GM18907 (cell line): ENCODE measurements at regions not wholly inside any gene's neighbourhood (a gene's known extent, or its start where the extent isn't known, plus 50 kb on each side); places are given as distances from the start of the nearest gene placed in this dataset.

ENCODE experiments used
- ATAC-seq: cut with Tn5 transposase; IDR thresholded peaks from one replicate; pipeline ENCODE4 v1.9.1; 2021; ENCODE audit warnings: mild to moderate bottlenecking, moderate library complexity; ENCODE audit not compliant: unreplicated experiment

DNA sequence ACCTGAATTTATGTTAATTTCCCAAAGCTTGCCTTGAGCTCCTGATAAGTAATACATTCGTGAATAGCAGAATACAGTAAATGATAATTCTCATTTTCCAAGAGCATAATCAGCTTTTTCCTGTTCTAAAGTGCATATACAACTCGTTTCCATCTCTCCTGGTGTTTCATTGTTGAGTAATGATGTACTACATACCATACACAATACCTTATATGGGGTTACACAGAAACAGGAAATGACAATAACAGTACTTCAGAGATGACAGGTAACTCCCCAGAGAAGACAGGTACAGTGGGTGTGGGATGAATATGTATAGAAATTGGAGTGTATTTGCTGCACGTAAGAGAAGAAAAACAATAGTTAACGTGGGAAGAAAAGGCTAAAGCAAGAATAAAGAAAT lies 287.1 kb downstream of the TENT4A start:
- peak; percentile 43 for ATAC-seq

DNA sequence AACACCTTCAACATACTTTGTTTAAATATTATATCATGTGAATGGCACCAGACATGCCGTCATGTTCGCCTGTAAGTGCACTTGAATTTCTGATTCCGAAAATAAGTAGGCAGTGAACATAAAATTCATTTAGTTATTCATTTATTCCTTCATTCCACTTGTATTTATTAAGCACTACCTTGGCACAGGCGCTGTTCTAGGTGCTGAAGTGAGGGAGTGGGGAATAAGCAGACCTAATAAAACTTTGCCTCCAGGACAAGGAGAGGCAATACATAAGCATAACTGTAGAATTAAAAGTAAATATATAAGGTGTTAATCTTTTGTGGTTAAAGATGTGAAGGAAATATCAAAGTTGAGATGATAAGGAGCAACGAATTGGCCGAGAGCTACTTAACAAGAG lies 297.4 kb downstream of the TENT4A start:
- no peak for ATAC-seq

DNA sequence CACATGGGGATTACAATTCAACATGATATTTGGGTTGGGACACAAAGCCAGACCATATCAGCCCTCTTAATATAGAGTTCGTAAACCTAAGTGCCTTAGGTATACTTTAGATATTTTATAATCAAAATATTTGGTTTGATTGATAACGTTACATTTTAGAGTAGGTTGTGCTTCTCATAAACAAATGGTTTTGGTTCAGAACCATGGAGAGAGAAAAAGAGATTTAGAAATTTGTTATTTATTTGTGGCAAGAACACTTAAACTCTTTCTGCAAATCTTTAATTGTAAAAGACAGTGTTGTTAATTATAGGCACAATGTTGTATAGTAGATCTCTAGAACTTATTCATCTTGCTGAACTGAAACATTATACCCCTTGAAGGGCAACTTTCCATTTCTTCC lies 298.8 kb downstream of the TENT4A start:
- ATAC-seq, result no peak

DNA sequence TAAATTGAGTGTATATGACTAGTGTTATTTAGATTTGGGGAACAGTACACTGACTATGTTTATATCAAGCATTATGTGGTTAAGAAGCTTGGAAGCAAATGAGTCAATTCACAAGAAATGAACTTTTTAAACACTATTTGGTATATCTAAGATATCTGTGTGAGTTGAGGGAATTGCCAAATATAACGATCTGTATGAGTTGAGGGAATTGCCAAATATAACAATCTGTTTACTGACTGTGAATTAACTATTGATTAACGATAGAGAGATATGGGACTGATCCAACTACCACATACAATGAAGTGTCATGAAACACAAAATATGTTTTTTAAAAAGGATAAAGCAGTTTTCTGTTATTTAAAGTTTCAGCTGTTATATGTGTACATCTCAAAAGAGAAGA lies 301.4 kb downstream of the TENT4A start:
- no peak for ATAC-seq

DNA sequence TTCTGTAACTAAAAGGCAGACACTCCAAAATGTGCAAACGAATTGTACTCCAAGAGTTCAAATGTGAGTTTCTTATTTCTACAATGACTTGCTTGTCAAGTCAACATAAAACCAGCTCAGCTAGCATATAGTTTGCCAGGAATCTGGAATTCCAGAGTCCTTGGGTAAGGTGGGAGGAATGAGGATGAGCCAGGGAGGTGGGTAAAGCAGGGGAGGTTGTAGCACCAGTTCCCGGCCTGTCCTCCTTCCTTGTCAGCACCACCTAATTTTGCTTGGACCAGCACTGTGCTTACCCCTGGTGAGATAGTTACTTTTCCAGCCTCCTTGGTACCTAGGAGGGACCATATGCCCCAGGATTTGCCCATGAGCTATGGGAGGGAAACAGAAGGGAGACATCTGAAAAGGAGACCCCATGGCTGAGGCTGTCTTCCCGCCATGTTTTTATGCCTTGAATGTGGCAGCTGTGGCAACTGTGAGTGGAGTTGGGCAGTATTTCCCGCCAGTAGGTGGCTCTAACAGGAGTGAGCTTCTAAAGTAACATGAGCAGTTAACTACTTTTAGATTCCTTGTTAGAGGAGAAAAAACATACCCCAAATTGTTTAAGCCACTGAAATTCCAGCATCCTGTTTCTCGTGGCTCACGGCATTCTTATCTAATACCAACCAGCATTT lies 302.5 kb downstream of the TENT4A start:
- ATAC-seq, result no peak

DNA sequence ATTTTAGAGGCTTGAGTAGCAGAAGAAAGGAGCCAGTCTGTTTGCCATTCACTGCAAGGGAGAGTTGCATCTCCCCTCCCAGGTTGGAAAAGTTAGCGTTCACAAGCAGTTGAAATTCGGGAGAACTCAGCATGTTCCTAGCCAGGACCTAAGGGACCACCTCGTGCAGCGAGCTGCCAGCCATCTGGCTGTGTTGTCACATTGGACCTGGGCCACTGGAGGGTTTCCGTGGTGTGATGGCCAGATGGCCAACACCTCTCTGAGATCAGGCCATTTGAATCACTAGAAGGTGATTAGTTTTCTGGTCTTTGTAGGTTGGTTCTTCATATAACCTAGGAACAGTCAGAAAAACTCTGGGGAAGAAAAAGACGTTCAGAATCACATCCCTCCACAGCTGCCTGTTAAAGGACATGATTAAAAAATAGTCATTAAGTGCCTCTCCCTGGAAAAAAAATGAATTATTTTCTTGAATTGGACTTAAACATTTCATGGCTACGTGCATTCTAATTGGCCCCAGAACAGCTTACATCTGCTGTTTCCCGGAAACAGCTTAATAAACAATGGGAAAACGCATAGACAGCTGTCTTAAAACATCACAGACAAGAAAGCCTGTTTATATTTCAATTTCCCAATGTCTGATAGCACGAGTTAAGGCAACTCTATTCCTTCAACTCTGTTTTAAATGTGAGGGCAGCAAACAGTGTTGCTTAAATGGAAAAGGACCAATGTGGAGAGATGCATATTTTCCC lies 303.9 kb downstream of the TENT4A start:
- ATAC-seq, result no peak

DNA sequence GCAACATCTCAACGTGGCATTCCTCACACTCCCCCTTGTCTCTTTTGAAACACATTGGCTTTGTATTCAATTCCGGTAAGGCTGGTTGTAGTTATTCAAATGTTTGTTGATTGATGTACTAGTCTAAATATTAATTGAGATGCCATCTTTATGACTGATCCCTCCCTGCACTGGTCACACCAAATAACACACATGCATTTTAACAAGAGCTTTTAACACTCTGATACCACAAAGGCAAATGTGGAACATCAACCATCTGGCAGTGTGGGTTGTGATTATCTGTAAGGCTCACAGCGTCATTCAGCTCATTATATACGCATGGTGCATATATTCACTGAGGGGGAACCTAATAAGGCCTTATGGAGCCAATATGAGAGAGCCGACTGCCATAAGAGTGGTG lies 305.0 kb downstream of the TENT4A start:
- no peak for ATAC-seq

DNA sequence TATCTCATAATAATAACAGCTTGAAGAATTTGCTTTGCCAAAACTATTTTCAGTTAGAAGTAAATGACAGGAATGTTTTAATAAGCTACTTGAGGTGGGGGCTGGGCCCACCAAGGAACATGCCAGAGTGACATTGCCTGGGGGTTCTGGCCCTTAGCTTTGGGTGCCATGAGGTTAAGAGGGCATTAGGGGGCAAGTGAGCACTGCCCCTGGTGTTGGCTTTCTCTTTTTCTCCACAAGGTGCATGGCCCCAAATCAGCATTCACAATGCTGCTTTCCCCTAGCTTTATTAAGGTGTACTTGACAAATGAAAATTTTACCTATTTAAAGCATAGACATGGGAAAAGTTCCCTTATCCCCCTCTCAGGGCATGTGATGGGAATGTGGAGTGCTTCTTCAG lies 305.4 kb downstream of the TENT4A start:
- no peak for ATAC-seq

DNA sequence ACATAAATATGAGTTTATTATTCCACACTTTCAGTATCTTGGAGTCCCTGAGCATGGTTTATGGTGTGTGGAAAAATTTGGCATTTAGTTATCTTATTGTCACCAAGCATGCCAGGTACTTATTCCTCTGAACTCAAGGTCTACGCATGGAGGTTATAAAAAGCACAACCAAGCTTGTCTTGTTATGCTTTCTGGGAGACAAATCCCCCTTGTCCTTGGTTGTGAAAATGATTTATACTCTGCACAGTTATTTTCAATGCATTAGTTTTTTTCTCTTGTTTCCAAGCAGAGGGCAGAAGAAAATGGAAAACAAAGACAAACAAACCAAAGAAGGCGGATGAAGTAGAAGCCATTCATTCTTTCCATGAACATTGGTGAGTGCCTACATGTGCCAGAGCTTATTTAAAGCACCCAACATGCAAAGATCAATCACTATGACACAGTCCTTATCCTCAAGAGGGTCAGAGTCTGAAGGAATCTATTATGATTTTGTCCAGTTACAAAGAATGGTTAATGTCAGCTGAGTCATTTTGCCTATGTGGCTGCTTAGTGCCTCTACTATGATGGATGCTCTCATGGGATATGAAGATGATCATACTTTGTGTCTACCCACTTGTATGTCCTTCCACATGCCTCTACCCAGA lies 323.1 kb downstream of the TENT4A start:
- ATAC-seq, result no peak

DNA sequence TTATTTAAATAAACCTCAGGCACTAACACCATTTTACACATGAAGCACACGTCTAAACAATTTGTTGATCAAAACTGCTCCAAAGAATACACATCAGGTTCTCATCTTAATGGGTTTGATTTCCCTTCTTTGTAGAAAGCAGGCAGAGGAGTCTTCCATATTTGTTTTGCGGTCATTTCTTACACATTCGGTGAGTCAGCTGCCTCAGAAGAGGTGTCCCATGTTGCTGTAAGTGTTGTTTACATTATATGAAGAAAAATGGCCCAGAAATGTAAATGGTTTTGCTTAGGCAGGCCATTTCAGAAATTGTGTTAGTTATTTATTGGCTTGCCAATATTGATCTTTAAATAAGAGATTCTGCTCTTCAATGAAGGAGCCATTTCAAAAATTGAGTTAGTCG lies 325.8 kb downstream of the TENT4A start:
- no peak for ATAC-seq

DNA sequence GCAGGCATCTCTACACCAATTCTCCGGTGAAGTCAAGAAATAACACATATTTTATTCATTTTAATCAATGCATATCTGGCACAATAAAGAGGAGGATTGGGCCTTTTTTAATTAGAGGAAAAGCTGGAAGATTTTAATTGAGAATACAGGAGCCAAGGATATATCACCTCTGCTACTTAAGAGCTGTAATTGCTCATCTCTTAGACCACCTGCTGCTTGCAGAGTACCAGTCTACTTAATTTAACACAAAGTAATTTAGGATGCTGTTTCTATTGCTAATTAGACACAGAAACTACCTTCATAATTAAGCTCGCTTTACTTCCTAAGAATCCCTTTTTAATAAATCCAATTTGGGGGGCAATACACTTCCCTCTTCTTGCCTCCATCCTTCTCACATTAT lies 326.9 kb downstream of the TENT4A start:
- ATAC-seq, result no peak

DNA sequence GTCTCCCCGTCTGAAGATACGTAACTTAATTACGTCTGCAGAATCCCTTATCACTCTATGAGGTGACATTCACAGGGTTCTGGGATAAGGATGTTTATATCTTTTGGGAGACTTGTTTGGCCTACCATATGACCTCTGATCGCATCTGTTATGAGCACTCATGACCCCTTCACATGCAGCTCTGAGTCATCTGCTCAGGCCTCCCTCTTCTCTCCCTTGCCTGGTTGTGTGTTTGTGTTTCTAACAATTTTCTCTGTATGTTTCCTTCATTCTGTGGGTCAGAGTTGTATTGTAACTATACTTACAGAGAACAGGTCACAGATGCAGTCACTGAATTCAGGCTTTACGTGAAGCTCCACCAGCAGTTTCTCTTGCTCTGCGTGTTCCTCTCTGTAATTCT lies 330.6 kb downstream of the TENT4A start:
- no peak for ATAC-seq

DNA sequence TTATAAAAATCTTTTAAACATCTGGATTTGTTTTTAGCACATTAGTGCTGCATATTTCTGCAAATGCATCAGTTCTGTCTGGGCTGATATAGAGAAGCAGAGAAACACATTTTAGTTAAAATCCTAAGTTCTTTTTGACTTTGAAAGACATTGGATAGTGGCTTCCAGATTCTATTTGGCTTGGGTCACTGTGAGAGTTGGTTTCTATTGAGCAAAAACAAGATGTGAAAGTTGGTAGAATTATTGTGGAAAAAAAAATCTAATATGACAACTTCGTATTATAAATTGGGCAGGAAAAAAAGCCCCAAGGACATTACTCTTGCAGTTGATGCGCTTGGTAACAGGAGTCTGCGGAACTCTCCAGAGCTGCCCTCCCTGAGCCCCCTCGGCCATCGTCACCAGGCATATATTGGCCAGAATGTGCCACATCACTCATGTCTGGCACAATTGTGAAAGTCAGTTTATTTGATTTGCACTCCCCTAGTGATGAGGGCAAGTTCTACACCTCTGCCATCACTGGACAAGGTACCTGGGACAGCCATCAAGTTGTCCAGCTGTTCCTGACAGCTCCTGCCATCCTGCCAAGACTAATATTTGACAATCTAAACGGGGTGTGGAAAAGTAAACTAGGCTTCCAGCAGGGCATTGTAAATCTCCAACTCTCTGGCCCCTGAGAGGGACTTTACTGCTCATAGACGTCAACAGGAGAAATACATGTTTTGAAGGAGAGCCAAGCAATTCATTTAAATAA lies 334.5 kb downstream of the TENT4A start:
- ATAC-seq, result no peak

DNA sequence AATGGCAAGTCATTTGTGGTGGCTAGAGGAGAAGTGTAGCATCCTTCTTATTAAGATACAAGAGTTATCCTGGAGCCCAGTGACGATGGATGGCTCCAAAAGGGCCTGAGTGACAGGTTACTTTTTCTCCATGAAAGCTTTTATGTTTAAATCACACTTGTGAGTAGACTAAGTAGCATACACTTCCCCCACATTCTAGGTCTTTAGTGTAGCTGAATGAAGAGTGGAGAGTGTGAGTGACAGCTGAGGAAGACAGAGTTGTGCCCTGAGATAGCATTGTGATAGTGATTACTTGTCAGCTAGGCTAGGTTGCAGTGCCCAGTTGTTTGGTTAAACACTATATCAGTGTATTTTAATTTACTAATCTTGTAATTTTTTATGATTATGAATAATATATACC lies 337.8 kb downstream of the TENT4A start:
- ATAC-seq, result no peak

DNA sequence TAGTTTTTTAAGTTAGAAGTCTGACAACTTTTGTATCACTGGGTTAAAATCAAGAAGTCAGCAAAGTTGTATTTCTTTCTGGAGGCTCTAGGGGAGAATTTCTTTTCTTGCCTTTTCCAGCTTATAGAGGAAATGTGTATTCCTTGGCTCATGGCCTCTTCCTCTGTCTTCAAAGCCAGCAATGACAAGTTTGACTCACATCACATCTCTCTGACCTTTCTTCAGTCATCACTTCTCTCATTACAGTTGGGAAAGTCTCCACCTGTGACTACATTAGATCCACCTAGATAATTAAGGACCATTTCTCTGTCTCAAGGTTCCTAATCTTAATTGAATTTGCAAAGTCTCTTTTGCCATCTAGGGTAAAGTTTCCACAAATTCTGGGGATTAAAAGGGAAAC lies 339.9 kb downstream of the TENT4A start:
- ATAC-seq, result no peak

DNA sequence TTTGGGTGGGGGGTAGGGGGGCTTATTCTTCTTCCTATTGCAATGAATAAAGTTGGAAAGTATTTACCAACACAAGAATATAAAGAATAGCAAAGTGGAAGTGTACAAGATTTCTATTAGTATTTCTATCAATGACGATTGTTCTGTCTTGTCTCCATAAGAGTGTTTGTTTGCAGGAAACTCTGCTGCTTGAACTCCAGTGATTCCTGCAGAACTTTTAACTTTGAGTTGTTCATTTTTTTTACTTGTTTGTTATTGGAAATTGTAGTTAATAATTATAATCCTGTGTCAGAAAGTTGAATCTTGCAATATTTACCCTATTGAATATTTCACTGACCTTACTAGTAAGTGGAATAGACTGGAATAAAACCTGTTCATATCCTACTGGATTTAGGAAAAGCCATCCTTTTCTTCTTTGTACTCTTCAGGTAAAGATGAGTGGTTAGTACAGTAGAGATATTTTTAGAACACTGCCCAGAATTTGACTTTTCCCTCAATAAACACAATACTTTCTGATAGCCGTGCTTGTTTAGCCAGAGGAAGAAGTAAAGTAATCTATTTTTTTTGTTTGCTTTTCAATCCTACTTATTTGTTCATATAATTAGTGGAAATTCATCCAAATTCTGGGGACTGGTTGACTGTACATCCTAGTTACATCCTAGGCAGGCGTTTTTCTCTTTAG lies 340.4 kb downstream of the TENT4A start:
- no peak for ATAC-seq

DNA sequence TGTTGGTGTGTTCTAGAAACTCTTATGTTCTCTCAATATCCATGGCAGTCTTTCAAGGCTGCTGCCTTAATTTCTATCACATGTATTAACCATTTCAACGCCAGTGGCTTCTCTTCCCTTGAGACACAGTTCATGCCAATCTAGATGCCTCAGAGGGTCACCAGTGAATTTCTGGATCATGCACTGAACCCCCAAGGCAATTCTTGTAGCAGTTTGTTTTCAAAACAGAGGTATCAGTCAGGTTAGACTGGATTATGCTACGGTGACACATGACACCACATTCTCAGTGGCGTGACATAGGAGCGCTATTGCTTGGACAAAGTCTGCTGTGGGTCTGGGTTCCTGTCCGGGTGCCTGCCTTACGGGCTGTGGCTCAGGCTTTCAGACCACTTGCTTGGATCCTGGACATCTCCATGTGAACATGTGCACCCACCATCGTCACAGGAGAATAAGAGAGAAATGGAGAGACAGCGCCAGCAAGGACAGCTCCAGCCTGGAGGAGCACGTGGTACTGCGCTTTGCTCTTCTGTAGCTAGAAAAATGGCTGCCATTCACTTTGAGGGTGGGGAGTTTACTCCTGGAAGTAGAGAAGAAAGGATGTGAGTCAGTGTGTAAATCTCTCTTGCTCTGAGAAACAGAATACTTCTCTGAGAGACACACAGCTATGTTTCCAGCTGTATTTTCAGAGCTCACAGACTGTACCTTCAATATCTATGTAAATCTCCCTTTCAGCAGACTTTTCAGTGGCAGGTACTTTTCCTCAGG lies 329.3 kb upstream of the ADCY2 start:
- ATAC-seq, result no peak

DNA sequence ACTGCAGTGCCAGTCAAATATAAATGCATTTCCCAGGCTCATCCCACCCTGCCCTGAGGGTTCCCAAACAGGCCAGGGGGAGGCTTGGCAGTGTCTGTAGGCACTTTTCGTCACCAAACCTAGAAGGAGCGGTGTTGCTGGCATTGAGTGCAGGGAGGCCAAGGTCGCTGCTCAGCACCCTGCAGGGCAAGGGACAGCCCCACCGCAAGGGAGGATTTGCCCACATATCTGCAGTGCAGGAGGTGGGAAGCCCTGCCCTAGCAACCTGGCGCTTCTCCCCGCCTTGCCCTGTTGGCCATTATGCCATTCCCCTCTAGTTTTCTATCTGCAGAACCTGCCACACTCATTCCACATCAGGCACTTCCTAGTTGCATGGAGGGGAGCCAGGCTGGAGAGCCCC lies 327.8 kb upstream of the ADCY2 start:
- ATAC-seq, result no peak

DNA sequence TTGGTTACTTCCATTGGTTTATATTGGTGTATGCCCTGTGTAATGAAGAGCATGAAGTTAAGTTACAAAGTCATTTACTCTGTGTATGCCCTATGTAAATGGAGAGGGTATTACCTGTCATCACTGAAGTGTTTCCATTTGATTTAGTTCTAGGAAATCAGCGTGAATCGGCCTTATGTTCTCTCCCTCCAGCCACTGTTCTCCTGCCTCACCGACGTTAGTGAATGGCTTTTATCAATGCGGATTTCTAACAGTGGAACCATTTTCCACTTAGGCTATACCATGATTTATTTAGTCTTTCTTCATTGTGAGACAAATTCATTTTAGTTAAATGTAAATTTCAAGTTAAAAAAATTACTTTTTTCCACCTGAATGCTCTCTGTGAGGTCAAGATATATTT lies 327.0 kb upstream of the ADCY2 start:
- ATAC-seq, result no peak

DNA sequence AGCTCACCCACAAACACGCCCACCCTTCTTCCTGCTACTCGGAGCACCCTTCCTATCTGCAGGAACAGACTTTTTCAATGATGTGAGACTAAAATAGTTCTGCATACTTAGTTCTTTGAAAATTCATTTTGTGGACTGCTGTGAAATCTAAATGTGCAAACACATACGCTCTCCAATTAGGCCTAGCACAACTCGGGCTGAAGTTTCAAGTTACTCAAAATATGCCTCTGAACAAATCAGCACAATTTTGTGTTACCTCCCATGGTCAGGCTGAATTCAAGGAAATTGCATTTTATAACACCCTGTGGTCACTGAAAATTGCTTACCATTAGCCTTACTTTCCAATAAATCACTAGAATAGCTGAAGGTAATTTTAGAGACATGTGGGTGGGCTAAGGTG lies 323.8 kb upstream of the ADCY2 start:
- ATAC-seq, result no peak
